ENCODE measurements at regions not wholly inside any gene's neighbourhood (a gene's known extent, or its start where the extent isn't known, plus 50 kb on each side); places are given as distances from the start of the nearest gene placed in this dataset.

- TF ChIP-seq CTCF (IDR thresholded peaks at IDR 0.05) = no peak
- TF ChIP-seq POLR2A (IDR thresholded peaks at IDR 0.05) = no peak
- TF ChIP-seq POLR2AphosphoS5 (IDR thresholded peaks at IDR 0.05) = no peak
These were observed 622.3 kb downstream of the DIPK2A start for GRCh38 chr3:144593881-144594280.

All from breast epithelium (tissue), 3 donors.